Ascending aorta (tissue), 2 donors: ENCODE measurements at regions not wholly inside any gene's neighbourhood (a gene's known extent, or its start where the extent isn't known, plus 50 kb on each side); places are given as distances from the start of the nearest gene placed in this dataset.

Experiments
- DNase-seq, 2 donors: peaks; one replicate each; pipeline ENCODE4 v3.0.0-alpha.2; 2019; ENCODE audit warnings: low spot score in 2 of 2
- H3K27ac ChIP-seq, 2 donors: fragments of 200-600 bp; sonication (generic); one replicate each; pipeline ENCODE4 v1.5.1; 2016 to 2017; ENCODE audit warnings: mild to moderate bottlenecking in 1 of 2
- H3K27me3 ChIP-seq: fragments of 200-600 bp; sonication (generic); one replicate; pipeline ENCODE4 v1.5.1; 2017
- H3K36me3 ChIP-seq, 2 donors: fragments of 200-600 bp; sonication (generic); one replicate each; pipeline ENCODE4 v1.5.1; 2016
- H3K4me1 ChIP-seq, 2 donors: fragments of 200-600 bp; sonication (generic); one replicate each; pipeline ENCODE4 v1.5.1; 2016 to 2017; ENCODE audit warnings: mild to moderate bottlenecking in 1 of 2
- H3K4me3 ChIP-seq, 2 donors: fragments of 200-600 bp; sonication (generic); one replicate each; pipeline ENCODE4 v1.5.1; 2016 to 2017; ENCODE audit warnings: mild to moderate bottlenecking in 1 of 2
- H3K9me3 ChIP-seq, 2 donors: fragments of 200-600 bp; sonication (generic); one replicate each; pipeline ENCODE4 v1.5.1; 2016
- CTCF ChIP-seq, 3 experiments: fragments of 200-600 bp in 2 of 3; fragments of 450-650 bp in 1 of 3; sonication (generic) in 2 of 3; IDR thresholded peaks; one replicate each; pipeline ENCODE4 v1.5.1; 2016 to 2019; ENCODE audit warnings: antibody characterized with exemption in 3 of 3, mild to moderate bottlenecking in 1 of 3, moderate library complexity in 1 of 3
- intact Hi-C: fragments of 100-400 bp; cut with DNase I; formaldehyde crosslinking; loops from one replicate; pipeline ENCODE4 v1.15.1; 2023

DNA sequence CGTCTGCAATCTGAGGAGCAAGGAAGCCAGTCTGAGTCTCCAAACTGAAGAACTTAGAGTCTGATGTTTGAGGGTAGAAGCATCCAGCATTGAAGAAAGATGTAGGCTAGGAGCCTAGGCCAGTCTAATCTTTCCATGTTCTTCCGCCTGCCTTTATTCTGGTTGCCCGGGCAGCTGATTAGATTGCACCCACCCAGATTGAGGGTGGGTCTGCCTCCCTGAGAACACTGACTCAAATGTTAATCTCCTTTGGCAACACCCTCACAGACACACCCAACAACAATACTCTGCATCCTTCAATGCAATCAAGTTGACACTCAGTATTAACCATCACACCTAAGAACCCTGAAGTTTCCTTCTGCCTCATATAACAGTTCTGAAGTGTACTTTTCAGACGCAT lies 350.1 kb downstream of the RFPL4B start:
- H3K4me3 ChIP-seq: no peak overlapping the region

GRCh38 chr6:112701201-112701600 lies 354.1 kb downstream of the RFPL4B start:
- Histone ChIP-seq H3K4me1 (no peaks in the 10 kb centered on the region), H3K36me3 (no peaks in the 10 kb centered on the region), H3K27ac (no peak overlapping the region), H3K4me3 (no peak overlapping the region), H3K9me3 (no peaks in the 10 kb centered on the region), H3K27me3 (no peaks in the 10 kb centered on the region)
- intact Hi-C loops: no loop called here
- no peak for TF ChIP-seq CTCF (IDR thresholded peaks at IDR 0.05)
- DNase-seq: no peak

More for the DNA sequence above, 350.1 kb downstream of the RFPL4B start:
- Histone ChIP-seq H3K27me3 (no peaks in the 10 kb centered on the region), H3K36me3 (no peaks in the 10 kb centered on the region), H3K27ac (no peak overlapping the region), H3K4me1 (no peaks in the 10 kb centered on the region), H3K9me3 (no peaks in the 10 kb centered on the region)
- DNase-seq: no peak
- intact Hi-C loops: no loop called here
- TF ChIP-seq CTCF (IDR thresholded peaks at IDR 0.05): no peak

- TF ChIP-seq CTCF (IDR thresholded peaks at IDR 0.05): no peak
- H3K9me3 ChIP-seq: no peaks in the 10 kb centered on the region
- H3K36me3 ChIP-seq: no peaks in the 10 kb centered on the region
- no peak overlapping the region for H3K4me3 ChIP-seq
- no peaks in the 10 kb centered on the region for H3K27me3 ChIP-seq
- no peaks in the 10 kb centered on the region for H3K4me1 ChIP-seq
- DNase-seq: no peak
- H3K27ac ChIP-seq: no peak overlapping the region
- intact Hi-C loops: no loop called here
These were observed 363.6 kb downstream of the RFPL4B start for GRCh38 chr6:112710710-112711109.

GRCh38 chr6:112713402-112713801 lies 366.3 kb downstream of the RFPL4B start:
- H3K4me3 ChIP-seq: no peak overlapping the region
- TF ChIP-seq CTCF (IDR thresholded peaks at IDR 0.05): no peak
- H3K9me3 ChIP-seq: no peaks in the 10 kb centered on the region
- no peak for DNase-seq
- H3K27ac ChIP-seq: no peak overlapping the region
- H3K36me3 ChIP-seq: no peaks in the 10 kb centered on the region
- no peaks in the 10 kb centered on the region for H3K27me3 ChIP-seq
- intact Hi-C loops: no loop called here
- no peaks in the 10 kb centered on the region for H3K4me1 ChIP-seq

DNA sequence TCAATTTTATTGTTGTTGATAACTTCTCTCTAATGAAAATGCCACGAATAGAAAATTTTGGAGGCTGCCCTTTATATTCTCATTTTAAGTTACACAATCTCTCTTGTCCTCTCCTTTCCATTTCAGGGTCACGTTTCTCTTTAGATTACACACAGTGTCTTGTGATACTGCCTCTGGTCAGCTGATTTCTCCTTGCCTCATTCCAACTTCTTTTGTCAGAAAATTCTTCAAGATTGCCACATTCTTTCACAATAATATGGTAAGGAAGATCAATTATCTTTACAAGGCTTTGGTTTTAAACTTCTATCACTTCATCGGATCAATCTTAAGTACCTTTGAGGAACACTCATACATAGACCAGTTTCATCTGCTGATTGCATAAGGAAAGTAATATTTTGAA lies 370.3 kb downstream of the RFPL4B start:
- H3K36me3 ChIP-seq: no peaks in the 10 kb centered on the region
- TF ChIP-seq CTCF (IDR thresholded peaks at IDR 0.05): no peak
- H3K9me3 ChIP-seq: no peaks in the 10 kb centered on the region
- DNase-seq: no peak
- intact Hi-C loops: no loop called here
- H3K4me1 ChIP-seq: no peaks in the 10 kb centered on the region
- no peak overlapping the region for H3K4me3 ChIP-seq
- H3K27me3 ChIP-seq: no peaks in the 10 kb centered on the region
- no peak overlapping the region for H3K27ac ChIP-seq

GRCh38 chr6:112717856-112718255 lies 370.7 kb downstream of the RFPL4B start:
- no peaks in the 10 kb centered on the region for H3K4me1 ChIP-seq
- no peak overlapping the region for H3K4me3 ChIP-seq
- intact Hi-C loops: no loop called here
- H3K27me3 ChIP-seq: no peaks in the 10 kb centered on the region
- no peaks in the 10 kb centered on the region for H3K9me3 ChIP-seq
- no peak for DNase-seq
- H3K36me3 ChIP-seq: no peaks in the 10 kb centered on the region
- no peak overlapping the region for H3K27ac ChIP-seq
- TF ChIP-seq CTCF (IDR thresholded peaks at IDR 0.05): no peak
